ENCODE measurements at regions not wholly inside any gene's neighbourhood (a gene's known extent, or its start where the extent isn't known, plus 50 kb on each side); places are given as distances from the start of the nearest gene placed in this dataset.

DNA sequence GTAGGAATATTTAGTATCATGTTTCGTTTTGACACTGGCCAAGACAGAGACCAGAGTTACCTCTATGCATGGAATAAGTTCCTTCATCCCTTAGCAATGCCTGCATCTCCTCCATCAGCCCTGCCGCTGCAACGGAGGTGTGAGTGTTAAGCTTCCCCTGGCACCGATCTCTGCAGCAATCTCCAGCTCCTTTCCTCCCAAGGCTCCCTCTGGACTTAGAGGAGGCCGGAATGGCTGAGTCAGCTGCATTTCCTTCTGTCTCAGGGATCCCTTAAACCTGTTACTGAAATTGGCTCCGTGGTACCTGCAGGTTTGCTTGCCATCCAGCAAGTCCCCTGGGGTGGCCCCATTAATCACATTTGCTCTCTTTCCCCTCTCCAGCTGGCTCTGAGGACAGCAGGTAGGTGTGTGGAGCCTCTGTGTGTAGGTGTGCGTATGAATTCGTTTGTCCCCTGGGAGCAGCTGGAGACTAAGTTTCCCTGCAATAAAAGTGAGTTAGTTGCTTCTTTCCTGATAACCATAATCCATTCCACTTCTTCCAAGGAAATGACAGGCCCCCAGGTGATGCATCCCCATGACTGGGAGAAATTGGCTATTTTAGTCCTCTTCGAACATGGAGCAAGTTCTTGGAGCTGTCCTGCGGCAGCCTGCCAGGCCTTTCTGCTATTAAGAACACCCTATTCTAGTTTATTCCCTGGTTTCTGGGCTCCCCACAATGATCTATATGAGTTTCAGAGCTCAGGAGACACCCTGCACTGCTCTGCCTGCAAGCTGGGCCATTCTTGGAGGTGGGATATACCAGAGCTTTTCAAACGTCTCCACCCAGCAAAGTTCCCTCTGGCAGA lies 457.2 kb upstream of the CADM1 start:
- intact Hi-C loops (cut with DNase I) = no loop called here
- TF ChIP-seq, protein P1, sequence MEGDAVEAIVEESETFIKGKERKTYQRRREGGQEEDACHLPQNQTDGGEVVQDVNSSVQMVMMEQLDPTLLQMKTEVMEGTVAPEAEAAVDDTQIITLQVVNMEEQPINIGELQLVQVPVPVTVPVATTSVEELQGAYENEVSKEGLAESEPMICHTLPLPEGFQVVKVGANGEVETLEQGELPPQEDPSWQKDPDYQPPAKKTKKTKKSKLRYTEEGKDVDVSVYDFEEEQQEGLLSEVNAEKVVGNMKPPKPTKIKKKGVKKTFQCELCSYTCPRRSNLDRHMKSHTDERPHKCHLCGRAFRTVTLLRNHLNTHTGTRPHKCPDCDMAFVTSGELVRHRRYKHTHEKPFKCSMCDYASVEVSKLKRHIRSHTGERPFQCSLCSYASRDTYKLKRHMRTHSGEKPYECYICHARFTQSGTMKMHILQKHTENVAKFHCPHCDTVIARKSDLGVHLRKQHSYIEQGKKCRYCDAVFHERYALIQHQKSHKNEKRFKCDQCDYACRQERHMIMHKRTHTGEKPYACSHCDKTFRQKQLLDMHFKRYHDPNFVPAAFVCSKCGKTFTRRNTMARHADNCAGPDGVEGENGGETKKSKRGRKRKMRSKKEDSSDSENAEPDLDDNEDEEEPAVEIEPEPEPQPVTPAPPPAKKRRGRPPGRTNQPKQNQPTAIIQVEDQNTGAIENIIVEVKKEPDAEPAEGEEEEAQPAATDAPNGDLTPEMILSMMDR (IDR thresholded peaks at IDR 0.05) = no peak
- TF ChIP-seq POLR2AphosphoS5 (IDR thresholded peaks at IDR 0.05) = no peak
- TF ChIP-seq POLR2A (IDR thresholded peaks at IDR 0.05) = no peak
- no peak overlapping the region for H3K27ac ChIP-seq
- 31% methylated on average over 11 of the region's 11 CpGs for WGBS
- H3K4me1 ChIP-seq (replicated peaks) = no peaks in the 10 kb centered on the region
- no peaks in the 10 kb centered on the region for H3K36me3 ChIP-seq
- no peak overlapping the region for H3K4me3 ChIP-seq
- DNase-seq (ENCODE audit: low spot score) = no peak
- no peaks in the 10 kb centered on the region for H3K27me3 ChIP-seq (replicated peaks; ENCODE audit: insufficient read depth)
- no peaks in the 10 kb centered on the region for H3K9me3 ChIP-seq

DNA sequence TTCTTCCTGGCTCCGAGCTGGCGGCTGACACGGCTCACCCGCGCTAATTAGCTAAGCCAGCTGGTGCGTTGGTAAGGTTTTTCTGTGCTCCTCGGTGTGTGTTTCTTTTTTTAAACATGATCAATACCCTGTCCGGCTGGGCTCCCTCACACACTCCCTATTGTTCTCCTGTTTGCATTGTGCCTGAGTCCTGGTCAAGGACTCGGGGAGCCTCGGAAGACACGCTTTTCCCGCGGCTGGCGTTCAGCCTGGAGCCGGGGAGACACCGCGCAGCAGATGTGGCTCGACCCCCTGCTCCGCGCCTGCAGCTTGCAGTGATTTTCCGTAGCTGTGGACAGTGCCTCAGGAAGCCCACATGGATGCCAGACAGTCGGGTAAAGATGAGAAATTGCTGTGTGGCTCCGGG lies 454.9 kb upstream of the CADM1 start:
- Histone ChIP-seq H3K4me3 (no peak overlapping the region), H3K27ac (no peak overlapping the region), H3K9me3 (no peaks in the 10 kb centered on the region), H3K27me3 (replicated peaks; ENCODE audit: insufficient read depth) (no peaks in the 10 kb centered on the region), H3K36me3 (no peaks in the 10 kb centered on the region), H3K4me1 (replicated peaks) (no peaks in the 10 kb centered on the region)
- intact Hi-C loops (cut with DNase I) = no loop called here
- WGBS = 89% methylated on average over 23 of the region's 23 CpGs
- no peak for DNase-seq (ENCODE audit: low spot score)
- TF ChIP-seq, protein P1 (IDR thresholded peaks at IDR 0.05) = no peak
- TF ChIP-seq POLR2A (IDR thresholded peaks at IDR 0.05) = no peak
- TF ChIP-seq POLR2AphosphoS5 (IDR thresholded peaks at IDR 0.05) = no peak

DNA sequence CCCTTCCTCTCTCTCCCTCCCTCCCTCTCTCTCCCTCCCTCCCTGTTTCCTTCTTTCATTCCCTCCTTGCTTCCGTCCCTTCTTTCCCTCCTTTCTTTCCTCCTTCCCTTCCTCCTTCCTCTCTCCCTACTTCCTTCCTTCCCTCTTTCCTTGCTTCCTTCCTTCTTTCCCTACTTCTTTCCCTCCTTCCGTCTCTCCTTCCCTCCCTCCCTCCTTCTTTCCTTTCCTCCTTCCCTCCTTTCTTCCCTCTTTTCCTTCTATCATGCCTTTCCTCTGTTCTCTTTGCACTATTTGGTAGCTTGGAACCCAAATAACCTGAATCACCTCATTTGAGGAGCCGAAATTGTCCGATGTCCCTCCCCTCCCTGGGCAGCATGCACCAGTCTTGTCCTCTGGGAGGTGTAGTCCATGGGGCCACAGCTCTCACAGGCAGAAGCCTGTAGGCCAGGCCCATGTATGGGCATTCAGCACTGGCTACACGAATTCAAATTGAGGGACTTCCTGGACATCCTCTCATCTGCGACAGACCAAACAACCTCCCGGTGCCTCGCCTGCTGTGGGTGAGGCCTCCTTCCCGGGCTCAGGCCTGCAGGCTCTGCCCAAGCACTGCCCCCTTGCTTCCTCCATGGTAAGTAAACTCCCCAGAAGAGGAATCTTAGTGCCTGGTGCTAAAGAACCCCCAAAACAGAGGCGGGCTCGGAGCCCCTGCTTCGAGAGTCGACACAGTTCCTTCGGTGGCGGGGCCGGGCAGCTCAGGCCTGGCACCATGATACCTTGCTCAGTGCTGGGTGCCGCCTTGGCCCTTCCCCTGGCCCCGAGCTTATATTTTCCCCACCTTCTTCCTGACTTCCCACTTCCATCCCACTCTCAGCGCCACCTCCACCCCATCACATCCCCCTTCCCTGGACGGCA lies 454.1 kb upstream of the CADM1 start:
- H3K9me3 ChIP-seq = no peaks in the 10 kb centered on the region
- intact Hi-C loops (cut with DNase I) = no loop called here
- no peaks in the 10 kb centered on the region for H3K4me1 ChIP-seq (replicated peaks)
- 92% methylated on average over 20 of the region's 20 CpGs for WGBS
- TF ChIP-seq POLR2AphosphoS5 (IDR thresholded peaks at IDR 0.05) (no peak), POLR2A (IDR thresholded peaks at IDR 0.05) (no peak)
- TF ChIP-seq, protein P1 (IDR thresholded peaks at IDR 0.05) = no peak
- DNase-seq (ENCODE audit: low spot score) = no peak
- no peak overlapping the region for H3K27ac ChIP-seq
- H3K4me3 ChIP-seq = no peak overlapping the region
- no peaks in the 10 kb centered on the region for H3K27me3 ChIP-seq (replicated peaks; ENCODE audit: insufficient read depth)
- no peaks in the 10 kb centered on the region for H3K36me3 ChIP-seq

DNA sequence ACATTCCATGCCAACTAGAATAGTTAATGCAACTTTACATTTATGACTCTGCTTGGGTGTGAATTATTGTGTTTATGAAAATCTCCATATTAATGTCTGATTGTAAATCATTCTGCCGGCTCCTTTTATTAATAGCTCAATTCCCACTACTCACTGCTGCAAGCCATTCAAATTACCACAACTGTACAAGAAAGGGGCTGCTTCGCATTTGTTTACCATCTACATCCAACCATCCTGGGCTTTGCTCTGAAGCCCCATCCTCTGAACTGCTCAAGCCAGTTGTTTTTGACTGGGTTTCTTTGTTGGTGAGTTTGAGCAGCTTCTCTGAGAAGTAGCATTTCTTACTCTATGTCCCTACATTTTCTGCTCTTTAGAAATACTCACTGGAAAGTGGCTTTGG lies 451.6 kb upstream of the CADM1 start:
- TF ChIP-seq POLR2A (IDR thresholded peaks at IDR 0.05) (no peak), POLR2AphosphoS5 (IDR thresholded peaks at IDR 0.05) (no peak)
- TF ChIP-seq, protein P1 (IDR thresholded peaks at IDR 0.05) = no peak
- no peaks in the 10 kb centered on the region for H3K4me1 ChIP-seq (replicated peaks)
- H3K27ac ChIP-seq = no peak overlapping the region
- no peaks in the 10 kb centered on the region for H3K27me3 ChIP-seq (replicated peaks; ENCODE audit: insufficient read depth)
- H3K9me3 ChIP-seq = no peaks in the 10 kb centered on the region
- intact Hi-C loops (cut with DNase I) = no loop called here
- WGBS = 75% methylated on average over 2 of the region's 2 CpGs
- H3K36me3 ChIP-seq = no peaks in the 10 kb centered on the region
- no peak overlapping the region for H3K4me3 ChIP-seq
- no peak for DNase-seq (ENCODE audit: low spot score)

All from prostate gland (tissue), 2 donors.